Common myeloid progenitor, CD34-positive (primary cell): ENCODE measurements at regions not wholly inside any gene's neighbourhood (a gene's known extent, or its start where the extent isn't known, plus 50 kb on each side); places are given as distances from the start of the nearest gene placed in this dataset.

Source experiments
- CTCF ChIA-PET: fragments of 350-600 bp; sonication (Branson Sonifier 250); formaldehyde crosslinking; loops from one replicate; lab custom pipeline; 2021; ENCODE audit warnings: antibody characterized with exemption; lab: Charles Lee
- POLR2A ChIA-PET: fragments of 350-600 bp; sonication (Branson Sonifier 250); formaldehyde crosslinking; loops from one replicate; lab custom pipeline; 2021; ENCODE audit warnings: antibody characterized with exemption; lab: Charles Lee
- DNase-seq, 3 donors: peaks; one replicate each; pipeline versions ENCODE4 v3.0.0 to v3.0.0-alpha.2; 2013
- H3K27ac ChIP-seq, 2 experiments: 1 replicate in 1 of 2; 2 replicates in 1 of 2; pipeline ENCODE4 v1.7.0; 2013; ENCODE audit warnings: inconsistent platforms in 2 of 2, low read length in 2 of 2, mild to moderate bottlenecking in 2 of 2, low read depth in 1 of 2, moderate library complexity in 1 of 2; ENCODE audit not compliant: severe bottlenecking in 2 of 2, insufficient read depth in 1 of 2, poor library complexity in 1 of 2
- H3K27me3 ChIP-seq, 5 experiments: replicated peaks in 2 of 5; 1 replicate in 3 of 5; 2 replicates in 2 of 5; pipeline versions ENCODE4 v1.6.1 to v1.7.0; 2013; ENCODE audit warnings: low read length in 4 of 5, mild to moderate bottlenecking in 2 of 5, moderate library complexity in 2 of 5, inconsistent platforms in 1 of 5; ENCODE audit not compliant: insufficient read depth in 5 of 5, control insufficient read depth in 4 of 5
- H3K36me3 ChIP-seq, 4 experiments: 1 replicate in 2 of 4; 2 replicates in 2 of 4; pipeline versions ENCODE4 v1.6.1 to v1.7.0; 2013; ENCODE audit warnings: low read length in 3 of 4, control low read depth in 1 of 4, mild to moderate bottlenecking in 1 of 4; ENCODE audit not compliant: control insufficient read depth in 4 of 4, insufficient read depth in 4 of 4
- H3K4me1 ChIP-seq, 4 experiments: 1 replicate in 3 of 4; 2 replicates in 1 of 4; pipeline versions ENCODE4 v1.6.1 to v1.7.1; 2013; ENCODE audit warnings: low read length in 3 of 4, mild to moderate bottlenecking in 3 of 4, control low read depth in 1 of 4, inconsistent platforms in 1 of 4, moderate library complexity in 1 of 4; ENCODE audit not compliant: control insufficient read depth in 4 of 4, insufficient read depth in 4 of 4; ENCODE audit errors: control extremely low read depth in 1 of 4
- H3K4me3 ChIP-seq, 7 experiments: 1 replicate in 4 of 7; 2 replicates in 3 of 7; pipeline versions ENCODE4 v1.5.1 to v1.7.0; 2013; ENCODE audit warnings: mild to moderate bottlenecking in 7 of 7, low read length in 6 of 7, moderate library complexity in 6 of 7, inconsistent platforms in 2 of 7, low read depth in 2 of 7, control low read depth in 1 of 7; ENCODE audit not compliant: insufficient read depth in 4 of 7, control insufficient read depth in 1 of 7; ENCODE audit errors: extremely low read depth in 1 of 7
- H3K9me3 ChIP-seq, 5 experiments: 1 replicate in 4 of 5; 2 replicates in 1 of 5; pipeline versions ENCODE4 v1.6.1 to v1.7.1; 2013; ENCODE audit warnings: low read length in 4 of 5, mild to moderate bottlenecking in 2 of 5, inconsistent platforms in 1 of 5, low read depth in 1 of 5, moderate library complexity in 1 of 5; ENCODE audit not compliant: control insufficient read depth in 4 of 5, insufficient read depth in 2 of 5; ENCODE audit errors: control extremely low read depth in 1 of 5
- WGBS: methylation state at CpG from one replicate; pipeline ENCODE4 v1.1.5; 2013; ENCODE audit not compliant: insufficient coverage; 5-methylcytosine and 5-hydroxymethylcytosine counted together

GRCh38 chr10:89921403-89921802 is 220.0 kb downstream of the KIF20B start:
- ChIA-PET CTCF (no interaction called here), POLR2A (no interaction called here)
- WGBS: 93% methylated on average over 3 of the region's 5 CpGs
- H3K36me3 ChIP-seq: no peaks in the 10 kb centered on the region
- no peak for DNase-seq
- no peaks in the 10 kb centered on the region for H3K9me3 ChIP-seq
- peaks cover 0 to 2% (median 0%) of the 10 kb centered on the region in 4 experiments for H3K4me1 ChIP-seq
- H3K4me3 ChIP-seq: no peak overlapping the region
- no peak overlapping the region for H3K27ac ChIP-seq
- H3K27me3 ChIP-seq: no peaks in the 10 kb centered on the region

GRCh38 chr10:89923661-89924060 is 222.3 kb downstream of the KIF20B start:
- no CpG with 5 or more reads among the region's 1 CpG for WGBS

GRCh38 chr10:89924261-89924660 is 222.9 kb downstream of the KIF20B start:
- no peak for DNase-seq
- ChIA-PET CTCF (no interaction called here), POLR2A (no interaction called here)
- Histone ChIP-seq H3K9me3 (no peaks in the 10 kb centered on the region), H3K4me1 (no peaks in the 10 kb centered on the region), H3K27ac (no peak overlapping the region), H3K27me3 (no peaks in the 10 kb centered on the region), H3K36me3 (no peaks in the 10 kb centered on the region), H3K4me3 (no peak overlapping the region)
- WGBS: 100% methylated on average over 1 of the region's 1 CpG

More at GRCh38 chr10:89923661-89924060, 222.3 kb downstream of the KIF20B start:
- CTCF ChIA-PET: no interaction called here
- Histone ChIP-seq H3K36me3 (no peaks in the 10 kb centered on the region), H3K27me3 (no peaks in the 10 kb centered on the region), H3K27ac (no peak overlapping the region), H3K4me3 (no peak overlapping the region), H3K4me1 (no peaks in the 10 kb centered on the region), H3K9me3 (no peaks in the 10 kb centered on the region)
- POLR2A ChIA-PET: no interaction called here
- DNase-seq: no peak

GRCh38 chr10:89926736-89927135 is 225.3 kb downstream of the KIF20B start:
- Histone ChIP-seq H3K27me3 (no peaks in the 10 kb centered on the region), H3K4me1 (no peaks in the 10 kb centered on the region), H3K9me3 (peaks cover 0 to 2% (median 0%) of the 10 kb centered on the region in 5 experiments), H3K4me3 (no peak overlapping the region), H3K27ac (no peak overlapping the region), H3K36me3 (no peaks in the 10 kb centered on the region)
- WGBS: 97% methylated on average over 2 of the region's 2 CpGs
- ChIA-PET CTCF (no interaction called here), POLR2A (no interaction called here)
- DNase-seq: no peak

- 84% methylated on average over 4 of the region's 8 CpGs for WGBS
These were observed 228.1 kb downstream of the KIF20B start for GRCh38 chr10:89929282-89930026.

DNA sequence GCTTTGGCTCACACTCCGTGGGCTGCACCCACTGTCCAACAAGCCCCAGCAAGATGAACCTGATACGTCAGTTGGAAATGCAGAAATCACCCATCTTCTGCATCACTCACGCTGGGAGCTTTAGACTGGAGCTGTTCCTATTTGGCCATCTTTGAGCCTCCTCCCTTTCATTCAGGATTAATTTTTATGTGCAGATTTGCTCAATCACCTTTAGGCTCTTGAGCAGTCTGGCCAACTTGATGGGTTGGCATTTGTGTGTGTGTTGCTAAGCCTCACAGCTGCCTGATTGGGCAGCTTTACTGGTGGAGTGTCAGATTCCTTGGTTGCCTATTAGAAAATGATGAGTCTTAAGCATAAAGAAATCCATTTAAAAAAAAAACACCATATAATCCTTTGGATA is 236.1 kb downstream of the KIF20B start:
- H3K27ac ChIP-seq: no peak overlapping the region
- H3K4me1 ChIP-seq: no peaks in the 10 kb centered on the region
- WGBS: 94% methylated on average over 3 of the region's 3 CpGs
- H3K27me3 ChIP-seq: peaks cover 0 to 2% (median 0%) of the 10 kb centered on the region in 5 experiments
- ChIA-PET CTCF (no interaction called here), POLR2A (no interaction called here)
- no peak for DNase-seq
- H3K36me3 ChIP-seq: no peaks in the 10 kb centered on the region
- H3K9me3 ChIP-seq: peaks cover 0 to 4% (median 3%) of the 10 kb centered on the region in 5 experiments
- no peak overlapping the region for H3K4me3 ChIP-seq

More at GRCh38 chr10:89929282-89930026, 228.1 kb downstream of the KIF20B start:
- H3K4me3 ChIP-seq: no peak overlapping the region
- no peak overlapping the region for H3K27ac ChIP-seq
- CTCF ChIA-PET: no interaction called here
- H3K36me3 ChIP-seq: no peaks in the 10 kb centered on the region
- H3K27me3 ChIP-seq: no peaks in the 10 kb centered on the region
- no peaks in the 10 kb centered on the region for H3K4me1 ChIP-seq
- no peak for DNase-seq
- POLR2A ChIA-PET: no interaction called here
- H3K9me3 ChIP-seq: peaks cover 0 to 2% (median 0%) of the 10 kb centered on the region in 5 experiments

DNA sequence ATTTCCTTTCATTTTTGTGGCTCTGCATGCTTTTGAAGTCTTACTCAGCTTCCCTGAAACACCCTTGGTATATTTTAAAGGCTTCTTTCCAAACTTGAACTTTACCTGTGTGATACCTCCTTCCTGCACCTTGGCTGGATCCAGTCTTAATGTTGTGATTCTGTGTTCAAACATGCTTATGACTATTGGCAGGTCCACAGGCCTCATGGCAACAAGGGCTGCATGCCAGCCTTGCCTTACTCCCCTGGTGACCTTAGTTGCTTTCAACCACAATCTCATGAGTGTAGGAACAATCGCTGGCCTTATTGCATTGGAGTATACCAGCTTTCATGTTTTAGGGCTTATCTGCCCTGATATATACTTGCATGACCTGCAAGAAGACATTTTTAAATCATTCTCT is 238.7 kb downstream of the KIF20B start:
- peaks cover 0 to 4% (median 3%) of the 10 kb centered on the region in 5 experiments for H3K9me3 ChIP-seq
- no peaks in the 10 kb centered on the region for H3K36me3 ChIP-seq
- ChIA-PET CTCF (no interaction called here), POLR2A (no interaction called here)
- no peaks in the 10 kb centered on the region for H3K4me1 ChIP-seq
- H3K4me3 ChIP-seq: no peak overlapping the region
- DNase-seq: no peak
- H3K27me3 ChIP-seq: peaks cover 0 to 2% (median 0%) of the 10 kb centered on the region in 5 experiments
- no peak overlapping the region for H3K27ac ChIP-seq
- 100% methylated on average over 1 of the region's 1 CpG for WGBS
